C4-2B (cell line): ENCODE measurements at regions not wholly inside any gene's neighbourhood (a gene's known extent, or its start where the extent isn't known, plus 50 kb on each side); places are given as distances from the start of the nearest gene placed in this dataset.

ENCODE experiments used
- H3K27ac ChIP-seq: fragments of 450-650 bp; 2 replicates; pipeline ENCODE4 v1.5.1; 2017
- ZFX ChIP-seq: fragments of 450-650 bp; IDR thresholded peaks from 2 replicates; pipeline ENCODE4 v1.6.1; 2017
- TF ChIP-seq, protein P1 (sequence below): fragments of 450-650 bp; conservative IDR thresholded peaks from 2 replicates; pipeline ENCODE4 v1.5.1; 2017; ENCODE audit warnings: mild to moderate bottlenecking

DNA sequence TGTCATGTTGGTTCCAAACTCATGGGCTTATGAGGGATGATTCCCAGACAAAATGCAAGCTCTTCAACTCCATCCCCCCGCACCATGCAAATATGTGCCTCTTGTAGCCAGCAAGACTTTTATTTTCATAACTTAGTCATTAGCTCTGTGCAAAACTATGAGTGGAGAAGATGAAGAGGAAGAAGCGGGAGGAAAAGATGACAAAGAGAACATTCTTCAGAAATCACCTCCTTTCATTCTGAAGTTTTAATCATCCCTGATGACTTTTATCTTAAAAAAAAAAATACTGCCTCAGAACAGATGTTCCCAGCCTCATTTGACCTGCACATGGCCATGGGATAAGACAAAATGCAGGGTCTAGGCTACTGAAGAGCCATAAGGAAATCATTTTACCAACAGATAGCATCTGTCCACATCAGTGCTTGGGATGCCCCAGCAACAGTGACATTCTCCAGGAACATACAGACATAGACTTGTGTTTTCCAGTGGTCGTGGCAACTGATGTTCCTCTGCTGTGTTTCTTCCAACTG is 145.5 kb downstream of the WNT5A start:
- TF ChIP-seq, protein P1, sequence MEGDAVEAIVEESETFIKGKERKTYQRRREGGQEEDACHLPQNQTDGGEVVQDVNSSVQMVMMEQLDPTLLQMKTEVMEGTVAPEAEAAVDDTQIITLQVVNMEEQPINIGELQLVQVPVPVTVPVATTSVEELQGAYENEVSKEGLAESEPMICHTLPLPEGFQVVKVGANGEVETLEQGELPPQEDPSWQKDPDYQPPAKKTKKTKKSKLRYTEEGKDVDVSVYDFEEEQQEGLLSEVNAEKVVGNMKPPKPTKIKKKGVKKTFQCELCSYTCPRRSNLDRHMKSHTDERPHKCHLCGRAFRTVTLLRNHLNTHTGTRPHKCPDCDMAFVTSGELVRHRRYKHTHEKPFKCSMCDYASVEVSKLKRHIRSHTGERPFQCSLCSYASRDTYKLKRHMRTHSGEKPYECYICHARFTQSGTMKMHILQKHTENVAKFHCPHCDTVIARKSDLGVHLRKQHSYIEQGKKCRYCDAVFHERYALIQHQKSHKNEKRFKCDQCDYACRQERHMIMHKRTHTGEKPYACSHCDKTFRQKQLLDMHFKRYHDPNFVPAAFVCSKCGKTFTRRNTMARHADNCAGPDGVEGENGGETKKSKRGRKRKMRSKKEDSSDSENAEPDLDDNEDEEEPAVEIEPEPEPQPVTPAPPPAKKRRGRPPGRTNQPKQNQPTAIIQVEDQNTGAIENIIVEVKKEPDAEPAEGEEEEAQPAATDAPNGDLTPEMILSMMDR, result no peak
- no peak for TF ChIP-seq ZFX
- no peak overlapping the region for H3K27ac ChIP-seq

DNA sequence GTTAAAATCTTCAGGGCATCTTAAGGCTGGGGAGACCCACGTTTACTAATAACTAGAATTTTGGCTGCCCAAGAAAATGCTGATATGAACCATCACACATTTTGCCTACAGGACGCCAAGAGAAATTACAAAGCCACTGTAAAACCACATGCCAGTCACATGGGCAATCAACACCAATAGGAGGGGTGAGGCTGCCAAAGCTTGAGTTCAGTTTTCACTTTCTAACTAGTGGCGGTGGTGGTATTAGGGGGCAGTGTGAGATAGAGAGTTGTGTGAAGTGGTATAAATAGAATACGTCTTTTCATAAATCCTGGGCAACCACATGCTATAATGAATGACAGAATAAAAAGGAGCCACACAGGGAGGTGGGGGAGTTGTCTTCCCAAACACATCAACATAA is 147.3 kb downstream of the WNT5A start:
- no peak overlapping the region for H3K27ac ChIP-seq
- TF ChIP-seq ZFX, result no peak
- TF ChIP-seq, protein P1, result no peak

DNA sequence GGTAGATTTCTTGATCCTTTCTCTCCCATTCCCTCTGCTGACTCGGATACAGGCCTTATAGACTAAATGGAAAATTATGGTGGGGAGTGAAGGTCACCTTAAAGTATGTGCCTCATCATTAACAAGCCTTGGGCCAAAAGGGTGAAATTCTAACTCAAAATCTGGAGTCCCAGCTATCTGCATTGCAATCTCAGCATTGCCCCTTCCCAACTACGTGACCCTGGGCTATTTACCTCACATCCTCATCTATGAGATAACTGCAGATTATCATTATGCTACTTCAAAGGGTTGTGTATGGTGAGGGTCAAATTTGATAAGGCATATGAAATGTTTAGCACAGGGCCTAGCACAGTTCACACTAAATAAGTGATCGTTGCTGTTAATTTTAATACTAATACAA is 147.7 kb downstream of the WNT5A start:
- no peak overlapping the region for H3K27ac ChIP-seq
- TF ChIP-seq, protein P1, result no peak
- no peak for TF ChIP-seq ZFX

DNA sequence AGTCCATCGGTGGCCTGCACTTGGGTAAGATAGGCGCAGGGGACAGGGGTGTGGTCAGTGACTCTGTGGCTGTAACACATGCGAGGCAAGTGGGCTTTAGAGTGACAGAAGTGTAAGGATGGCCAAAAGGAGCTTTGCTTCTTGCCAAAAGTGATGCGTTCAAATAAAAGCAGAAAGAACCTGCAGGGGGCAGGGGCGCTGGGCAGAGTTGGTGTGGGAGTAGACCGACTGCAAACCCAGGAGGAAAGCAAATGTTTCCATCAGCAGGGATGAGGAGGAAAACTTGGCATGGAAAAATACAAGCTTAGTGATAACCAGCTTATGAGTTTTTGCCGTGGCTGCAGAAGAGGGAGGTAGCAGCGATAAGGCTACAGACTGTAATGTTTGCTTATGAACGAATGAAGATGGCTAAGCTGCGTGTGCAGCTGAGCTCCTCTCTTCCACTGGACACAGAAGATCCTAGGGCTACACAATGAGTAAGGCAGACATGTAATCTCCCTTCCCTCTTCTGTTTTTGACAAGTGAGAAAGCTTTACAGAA is 149.4 kb downstream of the WNT5A start:
- H3K27ac ChIP-seq, result no peak overlapping the region
- TF ChIP-seq, protein P1, result no peak
- no peak for TF ChIP-seq ZFX

DNA sequence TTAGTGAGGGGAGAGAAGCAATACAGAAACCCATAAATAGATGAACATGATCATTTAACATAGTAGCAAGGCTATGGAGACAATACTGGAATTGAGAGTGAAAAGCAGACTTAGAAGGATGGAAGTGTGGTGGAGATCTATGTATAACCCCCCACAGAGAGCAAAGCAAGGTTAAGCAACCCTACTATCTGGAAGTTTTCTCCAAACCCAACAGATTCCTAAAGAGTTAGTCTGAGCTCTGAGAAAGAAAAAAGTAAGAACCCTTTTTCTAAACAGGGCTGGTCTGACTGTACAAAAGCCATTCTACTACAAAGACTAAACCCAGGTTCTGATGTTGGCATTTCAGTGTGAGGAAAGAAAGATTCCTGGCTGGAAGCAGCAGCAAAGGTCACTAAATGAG is 153.2 kb downstream of the WNT5A start:
- TF ChIP-seq ZFX, result no peak
- TF ChIP-seq, protein P1, result no peak
- no peak overlapping the region for H3K27ac ChIP-seq

DNA sequence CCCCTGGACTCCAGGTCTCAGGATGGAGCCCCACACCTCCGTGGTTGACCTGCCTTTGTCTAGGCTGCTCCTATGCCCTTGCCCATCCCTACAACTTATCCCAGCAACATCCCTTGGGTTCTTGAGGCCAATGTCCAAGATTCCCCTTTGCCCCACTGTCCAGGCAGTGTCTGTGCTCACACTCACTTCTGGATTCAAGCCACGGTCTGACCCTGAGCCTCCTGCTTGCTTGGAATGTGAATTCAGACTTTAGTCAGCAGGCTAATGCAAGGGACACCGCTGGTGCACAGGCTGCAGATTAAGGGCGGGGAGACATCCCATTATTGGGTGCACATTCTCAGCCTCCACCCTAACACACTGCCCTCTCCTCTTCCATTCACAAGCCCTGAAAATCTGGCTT is 154.1 kb downstream of the WNT5A start:
- H3K27ac ChIP-seq, result no peak overlapping the region
- TF ChIP-seq, protein P1, result no peak
- TF ChIP-seq ZFX, result no peak

DNA sequence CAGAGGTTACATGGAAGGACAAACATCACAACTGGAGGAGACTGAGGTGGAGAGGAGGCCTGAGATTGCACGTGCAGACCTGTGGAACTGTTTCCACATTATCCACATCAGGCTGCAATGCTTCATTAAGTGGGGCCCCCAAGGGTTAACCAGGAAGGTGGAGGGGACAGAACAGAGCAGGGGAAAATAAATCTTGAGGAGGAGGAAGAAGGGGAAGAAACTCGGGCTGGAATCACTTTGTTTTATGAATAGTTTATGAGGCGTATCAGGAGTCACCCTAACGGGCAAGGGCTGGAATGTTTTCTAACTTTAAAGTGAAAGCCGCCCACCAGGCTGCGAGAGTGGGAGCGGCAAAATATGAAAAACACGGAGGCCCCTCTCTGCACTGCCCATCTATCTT is 154.9 kb downstream of the WNT5A start:
- TF ChIP-seq, protein P1, result no peak
- no peak for TF ChIP-seq ZFX
- H3K27ac ChIP-seq, result no peak overlapping the region
